GM19239 (cell line): ENCODE measurements at regions not wholly inside any gene's neighbourhood (a gene's known extent, or its start where the extent isn't known, plus 50 kb on each side); places are given as distances from the start of the nearest gene placed in this dataset.
"Not testable (repeated sequence)": the region's sequence is repeated elsewhere in the genome, so short reads cannot be mapped to it uniquely, and the experiment has no call there.

ENCODE experiments used
- DNase-seq: peaks from one replicate; pipeline ENCODE4 v3.0.0; 2011; ENCODE audit warnings: low spot score; ENCODE audit not compliant: insufficient read length
- FAIRE-seq: peaks from 2 replicates; lab custom pipeline; 2011; peaks lifted over from hg19 to GRCh38; lab: Jason Lieb, UNC

DNA sequence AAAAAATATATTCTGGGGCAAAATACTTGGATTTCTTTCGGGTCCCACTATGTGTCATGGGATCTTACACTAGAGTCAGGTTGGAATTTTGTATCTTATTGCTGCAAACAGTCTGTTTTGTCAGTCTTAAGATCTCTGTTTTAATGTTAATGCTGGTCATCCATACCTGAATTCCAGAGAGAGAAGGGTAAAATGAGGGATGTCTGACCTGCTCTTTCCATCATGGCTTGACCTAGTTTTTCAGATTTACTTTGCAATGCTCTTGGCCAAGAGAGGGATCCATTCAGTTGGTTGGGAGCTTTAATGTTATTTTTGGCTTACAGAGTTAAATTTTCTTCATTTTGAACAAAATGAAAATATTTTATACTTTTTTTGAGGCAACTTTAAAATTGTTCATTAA lies 117.2 kb downstream of the CASP12 start:
- no peak for FAIRE-seq
- DNase-seq = no peak

DNA sequence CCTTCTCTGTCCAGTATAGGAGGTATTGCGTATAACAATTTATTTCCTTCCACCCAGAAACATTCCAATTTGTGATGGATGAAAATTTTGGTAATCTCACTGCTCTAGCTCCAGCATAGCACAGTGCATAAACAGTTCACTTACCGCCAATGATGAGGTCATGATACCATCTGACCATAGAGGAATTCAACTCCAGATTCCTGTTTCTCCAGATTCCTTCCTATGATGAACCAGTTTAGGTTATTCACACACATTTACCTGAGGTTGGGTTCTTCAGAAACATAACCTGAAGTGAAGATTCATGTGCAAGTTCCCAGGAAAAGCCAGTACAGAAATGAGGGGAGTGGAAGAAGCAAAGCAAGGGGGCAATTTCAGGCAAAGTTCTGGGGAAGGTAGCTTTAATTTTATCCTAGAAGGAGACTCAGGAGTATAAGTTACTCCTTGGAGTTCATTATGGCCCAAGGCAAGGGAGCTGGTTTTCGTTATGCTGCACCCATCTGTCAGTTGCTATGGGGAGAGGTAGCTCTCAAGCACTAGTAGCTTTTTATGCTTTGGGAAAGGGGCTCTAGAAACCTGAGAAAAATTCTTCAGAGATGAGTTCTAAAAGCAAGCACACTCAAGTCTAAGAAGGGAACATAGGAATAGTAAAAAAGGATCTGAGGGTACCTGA lies 121.6 kb downstream of the CASP12 start:
- DNase-seq (no peak), FAIRE-seq (no peak)

DNA sequence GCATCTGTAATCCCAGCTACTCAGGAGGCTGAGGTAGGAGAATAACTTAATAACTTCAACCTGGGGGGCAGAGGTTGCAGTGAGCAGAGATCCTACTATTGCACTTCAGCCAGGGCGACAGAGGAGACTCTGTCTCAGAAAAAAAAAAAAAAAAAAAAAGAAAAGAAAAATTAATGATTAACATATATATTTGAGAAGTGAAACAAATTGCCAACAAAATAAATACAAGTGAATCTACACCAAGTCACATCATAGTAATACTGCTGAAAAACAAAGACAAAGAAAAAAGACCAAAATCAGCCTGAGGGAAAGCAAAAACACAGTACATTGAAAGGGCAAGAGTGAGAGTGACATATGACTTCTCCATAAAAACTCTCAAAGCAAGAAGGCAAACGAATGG lies 123.7 kb downstream of the CASP12 start:
- no peak for DNase-seq
- FAIRE-seq = peak; percentile 48

DNA sequence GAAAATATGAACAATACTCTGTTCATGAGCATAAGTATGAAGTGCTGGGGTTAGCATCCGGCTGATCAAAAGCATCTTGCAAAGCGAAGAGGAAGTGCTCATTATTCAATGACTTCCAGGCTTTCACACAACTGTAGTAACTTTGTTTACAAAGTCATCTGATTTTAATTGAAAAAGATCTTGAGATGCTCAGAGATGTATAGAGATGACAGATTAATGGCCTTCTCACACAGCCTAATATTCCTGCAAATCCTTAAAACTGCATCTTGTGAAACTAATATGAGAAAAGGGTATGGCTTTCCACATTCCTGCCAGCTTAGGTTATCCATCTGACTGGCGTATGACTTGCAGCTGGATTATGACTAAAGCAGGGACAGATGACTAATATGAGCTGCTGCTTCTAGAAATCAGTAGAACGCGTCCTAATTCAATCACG lies 125.4 kb downstream of the CASP12 start:
- DNase-seq (no peak), FAIRE-seq (no peak)

DNA sequence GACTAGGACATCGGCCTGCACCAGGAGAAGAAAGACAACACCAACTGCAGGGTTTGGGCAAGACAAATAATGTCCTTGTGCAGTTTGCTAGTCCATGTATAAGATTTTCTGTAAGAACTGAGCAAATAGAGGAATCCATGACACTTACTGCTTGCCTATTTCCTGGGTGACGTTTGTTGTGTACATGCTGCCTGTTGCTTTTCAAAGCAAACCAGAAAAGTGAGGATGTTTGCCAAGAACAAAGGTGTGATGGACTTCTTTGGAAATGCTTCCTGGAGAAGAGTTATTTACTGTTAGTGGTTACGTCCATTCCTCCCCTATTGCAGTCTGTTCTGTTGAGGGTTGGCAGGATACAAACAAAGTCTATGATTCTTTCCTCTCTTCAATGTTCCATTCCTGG lies 126.5 kb downstream of the CASP12 start:
- no peak for FAIRE-seq
- no peak for DNase-seq

DNA sequence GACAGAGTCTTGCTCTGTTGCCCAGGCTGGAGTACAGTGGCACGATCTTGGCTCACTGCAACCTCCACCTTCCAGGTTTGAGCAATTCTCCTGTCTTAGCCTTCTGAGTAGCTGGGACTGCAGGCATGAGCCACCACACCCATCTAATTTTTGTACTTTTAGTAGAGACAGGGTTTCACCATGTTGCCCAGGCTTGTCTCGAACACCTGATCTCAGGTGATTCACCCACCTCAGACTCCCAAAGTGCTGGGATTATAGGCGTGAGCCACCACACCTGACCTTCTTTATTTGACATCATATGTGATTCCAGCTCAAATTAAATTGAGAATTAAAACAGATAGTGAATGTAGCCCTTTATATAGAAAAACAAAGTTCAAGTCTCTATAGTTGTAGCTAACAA lies 127.2 kb downstream of the CASP12 start:
- DNase-seq, FAIRE-seq: not testable (repeated sequence)

DNA sequence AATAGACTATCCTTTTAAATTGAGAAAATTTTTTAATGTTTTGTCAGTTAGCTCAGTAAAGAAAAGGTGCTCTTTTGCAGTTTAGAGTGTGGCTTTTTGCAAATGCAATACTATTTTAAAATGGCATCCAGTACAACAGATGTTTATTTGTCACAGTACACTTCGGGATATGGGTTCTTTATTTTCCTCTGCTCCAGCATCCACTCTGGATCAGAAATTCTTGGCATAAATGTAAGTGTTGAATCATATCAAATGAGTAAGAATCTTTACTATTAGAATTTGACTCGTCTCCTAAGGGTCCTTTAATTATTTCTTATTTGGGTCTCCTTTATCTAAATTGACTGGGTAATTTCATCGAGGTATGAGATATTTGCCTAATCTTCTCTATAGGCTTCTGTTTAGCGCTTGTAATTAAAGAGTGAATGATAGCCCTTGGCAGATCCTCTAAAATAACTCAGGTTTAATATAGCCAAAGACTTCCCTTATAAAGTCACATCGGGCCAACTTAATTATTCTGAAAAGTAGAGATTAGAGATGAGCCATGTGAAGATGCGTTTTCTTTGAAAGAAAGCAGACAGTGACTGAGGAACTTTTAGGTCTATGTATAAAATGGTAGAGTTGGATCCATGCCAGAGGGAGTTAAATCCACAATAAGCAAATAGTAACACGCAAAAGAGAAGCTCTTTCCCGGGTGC lies 132.7 kb downstream of the CASP12 start:
- DNase-seq (no peak), FAIRE-seq (no peak)

DNA sequence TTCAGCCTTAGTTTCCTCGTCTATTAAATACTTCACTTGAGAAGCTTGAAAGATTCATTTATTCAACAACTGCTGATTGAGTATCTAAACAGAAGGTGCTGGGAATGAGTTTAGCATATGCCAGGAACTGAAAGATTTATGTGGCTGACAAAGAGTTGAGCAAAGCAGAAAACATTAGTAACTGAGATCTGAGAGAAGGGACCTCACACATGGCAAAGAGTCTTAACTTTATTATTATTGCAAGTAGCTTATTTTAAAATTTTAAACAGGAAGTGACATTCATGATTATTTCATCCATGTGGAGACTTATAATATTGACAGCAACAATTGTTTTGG lies 133.6 kb downstream of the CASP12 start:
- DNase-seq = no peak
- no peak for FAIRE-seq

DNA sequence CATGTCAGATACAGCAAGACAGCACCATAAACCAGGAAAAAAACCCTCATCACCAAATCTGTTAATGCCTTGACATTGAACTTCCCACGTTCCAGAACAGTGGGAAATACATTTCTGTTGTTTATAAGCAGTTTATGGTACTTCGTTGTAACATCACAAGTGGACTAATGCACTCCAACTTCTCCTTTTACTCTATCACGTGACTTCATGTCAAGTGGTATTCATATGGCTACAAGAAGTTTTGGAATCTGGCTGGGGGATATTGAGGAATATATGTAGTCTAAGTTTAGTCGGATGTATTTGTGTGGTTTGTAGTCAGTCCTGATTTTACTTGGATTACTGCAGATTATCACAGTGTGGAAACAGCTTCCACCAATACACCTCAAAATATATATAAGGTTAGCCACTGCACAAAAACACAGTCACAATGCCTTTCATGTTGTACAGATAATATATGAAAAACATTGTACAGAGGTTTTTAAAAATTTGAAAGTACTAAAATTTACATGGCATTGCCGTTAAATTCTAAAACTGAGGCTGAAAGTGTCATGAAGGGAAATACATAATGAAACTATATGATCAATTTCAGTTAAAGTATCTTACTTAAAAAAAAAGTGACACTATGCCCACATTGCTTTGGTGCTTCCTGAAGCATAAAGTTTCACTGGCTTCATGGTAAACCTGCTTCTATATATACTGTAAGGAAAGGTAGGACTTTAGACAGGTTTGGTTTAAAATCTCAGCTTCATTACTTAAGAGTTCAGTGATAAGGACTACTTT lies 134.1 kb downstream of the CASP12 start:
- FAIRE-seq = no peak

DNA sequence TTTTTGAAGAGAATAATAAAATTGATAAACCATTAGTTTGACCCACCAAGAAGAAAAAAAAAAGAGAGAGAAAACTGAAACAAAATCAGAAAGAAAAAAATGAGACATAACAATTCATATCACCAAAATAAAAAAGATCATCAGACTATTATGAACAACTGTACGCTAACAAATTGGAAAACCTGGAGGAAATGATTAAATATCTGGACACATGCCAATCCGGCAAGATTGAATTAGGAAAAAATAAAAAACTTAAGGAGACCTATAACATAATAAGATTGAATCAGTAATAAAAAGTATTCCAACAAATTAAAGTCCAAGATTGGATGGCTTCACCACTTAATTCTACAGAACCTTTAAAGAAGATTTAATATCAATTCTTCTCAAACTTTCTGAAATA lies 136.7 kb downstream of the CASP12 start:
- FAIRE-seq = no peak
- no peak for DNase-seq

More for the DNA sequence above, 134.1 kb downstream of the CASP12 start:
- no peak for DNase-seq

DNA sequence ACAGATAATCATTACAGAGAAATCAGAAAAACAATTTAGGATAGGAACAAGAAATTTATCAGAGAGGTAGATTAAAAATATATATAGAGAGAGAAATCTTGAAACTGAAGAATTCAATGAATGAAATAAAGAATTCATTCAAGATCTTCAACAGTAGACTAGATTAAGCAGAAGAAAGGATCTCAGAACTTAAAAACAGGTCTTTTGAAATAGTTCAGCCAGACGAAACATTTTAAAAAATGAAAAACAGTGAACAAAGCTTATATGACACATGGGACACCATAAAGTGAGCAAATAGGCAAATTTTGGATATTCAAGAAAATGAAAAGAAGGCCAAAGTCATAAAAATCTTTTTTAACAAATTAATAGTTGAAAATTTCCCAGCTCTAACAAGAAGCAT lies 138.8 kb downstream of the CASP12 start:
- no peak for DNase-seq

DNA sequence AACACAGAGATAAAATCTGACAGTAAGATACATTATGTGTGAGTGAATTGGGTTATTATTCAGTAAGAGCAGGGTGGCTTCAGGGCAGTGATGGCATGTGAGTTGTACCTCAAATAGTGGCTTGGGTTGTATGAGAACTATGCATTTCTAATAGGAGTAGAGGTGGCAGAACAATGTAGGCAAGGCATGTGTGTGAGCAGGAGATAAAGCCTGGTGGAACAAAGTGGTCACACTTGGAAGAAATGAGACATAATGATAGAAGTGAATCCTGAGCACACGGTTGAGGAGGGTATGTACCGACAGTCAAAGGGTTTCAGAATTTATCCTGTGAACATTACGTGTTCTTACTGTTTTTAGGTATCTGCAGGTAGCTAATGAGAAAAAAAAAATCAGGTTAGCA lies 159.3 kb downstream of the CASP12 start:
- FAIRE-seq = no peak
- DNase-seq = no peak

More for the DNA sequence above, 138.8 kb downstream of the CASP12 start:
- FAIRE-seq = no peak

DNA sequence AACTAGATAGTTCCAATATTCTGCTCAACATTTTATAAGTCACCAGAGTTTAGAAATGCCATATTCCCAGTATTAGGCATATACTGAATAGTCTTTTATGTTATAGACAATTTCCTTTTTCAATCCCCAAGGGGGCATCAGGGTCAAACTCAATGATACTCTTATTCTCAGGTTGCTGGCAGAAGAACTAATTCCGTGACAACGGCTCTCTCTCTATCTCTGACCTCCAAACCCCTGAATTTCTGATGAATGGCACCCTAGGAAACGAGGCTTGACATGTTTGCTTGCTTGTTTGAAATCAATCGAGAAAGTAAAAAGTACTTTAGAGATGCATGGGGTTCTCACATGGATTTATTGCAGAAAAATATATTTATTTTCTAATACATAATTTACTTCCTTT lies 160.1 kb downstream of the CASP12 start:
- DNase-seq (no peak), FAIRE-seq (no peak)

DNA sequence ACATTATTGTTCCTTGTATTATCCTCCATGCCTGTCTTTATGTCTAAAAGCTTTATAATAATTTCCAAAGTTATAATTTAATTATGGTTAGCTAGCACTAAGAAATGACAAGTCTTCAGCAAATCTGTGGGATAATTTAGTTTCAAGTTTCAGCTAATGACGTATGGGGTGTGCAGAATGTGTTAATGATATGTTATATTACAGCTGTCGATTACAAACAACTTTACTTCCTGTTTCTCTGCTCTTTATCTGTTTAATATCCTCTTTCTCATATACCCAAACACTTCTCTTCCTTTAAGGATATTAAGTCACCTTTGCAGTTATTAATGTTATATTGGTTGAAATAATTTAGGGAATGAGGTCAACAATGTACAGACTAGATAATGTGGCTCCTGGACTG lies 161.8 kb downstream of the CASP12 start:
- FAIRE-seq (no peak), DNase-seq (no peak)

DNA sequence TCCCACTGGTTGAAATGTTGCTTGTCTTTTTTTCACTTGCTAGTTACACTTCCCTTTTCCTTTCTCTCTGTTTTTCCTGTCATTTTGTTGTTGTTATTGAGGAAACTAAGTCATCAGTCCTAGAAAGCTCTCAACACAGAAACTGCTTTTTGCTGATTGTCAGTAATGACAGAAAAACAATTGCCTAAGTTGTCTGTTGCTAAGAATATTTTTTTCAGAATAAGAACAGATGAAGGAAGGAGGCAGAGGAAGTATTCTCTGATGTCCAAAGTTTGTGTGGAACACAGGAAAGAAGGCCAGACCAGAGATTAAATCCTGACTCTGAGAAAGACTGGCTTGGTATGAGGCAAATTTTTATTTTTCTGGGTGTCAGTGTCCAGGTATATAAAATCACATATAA lies 163.3 kb downstream of the CASP12 start:
- DNase-seq (no peak), FAIRE-seq (no peak)

DNA sequence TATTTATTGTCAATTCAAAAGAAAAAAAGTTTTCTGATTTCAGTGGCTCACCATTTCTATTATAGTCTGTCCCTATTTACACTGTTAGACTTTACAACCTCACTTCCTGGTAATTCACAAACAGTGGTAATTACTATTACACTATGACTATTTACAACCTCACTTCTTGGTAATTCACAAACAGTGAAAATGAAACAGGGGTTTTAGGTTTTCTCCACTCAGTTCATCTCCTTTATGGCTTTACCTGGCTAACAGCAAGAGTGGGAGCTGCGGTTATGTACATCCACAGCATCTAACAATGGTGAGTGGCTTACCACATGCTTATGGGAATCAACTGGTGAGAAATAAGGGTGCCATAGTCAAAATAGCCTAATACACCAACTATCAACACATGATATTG lies 166.4 kb downstream of the CASP12 start:
- FAIRE-seq (no peak), DNase-seq (no peak)

DNA sequence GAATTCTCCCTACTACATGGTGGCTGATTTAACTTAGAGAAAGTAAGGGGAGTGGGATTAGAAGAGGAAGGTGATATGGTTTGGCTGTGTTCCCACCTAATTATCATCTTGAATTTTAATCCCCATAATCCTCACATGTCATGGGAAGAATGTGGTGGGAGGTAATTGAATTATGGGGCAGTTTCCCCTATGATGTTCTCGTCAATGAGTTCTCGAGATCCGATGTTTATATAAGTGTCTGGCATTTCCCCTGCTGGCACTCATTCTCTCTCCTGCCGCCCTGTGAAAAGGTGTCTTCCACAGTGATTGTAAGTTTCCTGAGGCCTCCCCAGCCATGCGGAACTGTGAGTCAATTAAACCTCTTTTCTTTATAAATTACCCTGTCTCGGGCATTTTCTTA lies 169.3 kb downstream of the CASP12 start:
- no peak for DNase-seq

DNA sequence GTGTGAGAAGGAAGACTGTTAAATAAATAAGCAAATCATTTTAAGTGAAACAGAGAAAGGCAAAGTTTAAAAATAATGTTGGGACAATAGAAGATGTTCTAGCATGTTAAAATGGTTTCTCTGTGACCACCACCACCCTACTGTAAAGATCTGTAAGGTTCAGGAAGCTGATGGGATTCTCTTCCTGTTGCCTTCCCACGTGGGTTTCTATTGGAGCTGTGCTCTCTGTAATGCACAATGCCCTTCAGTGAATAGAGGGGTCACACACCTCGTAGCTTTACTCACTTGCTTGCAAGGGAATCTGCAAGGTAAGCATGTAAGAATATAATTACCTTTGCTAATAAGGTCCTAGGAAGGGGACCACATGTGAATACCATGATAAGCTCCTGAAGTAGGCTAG lies 170.5 kb downstream of the CASP12 start:
- DNase-seq (no peak), FAIRE-seq (no peak)

More for the DNA sequence above, 169.3 kb downstream of the CASP12 start:
- no peak for FAIRE-seq

DNA sequence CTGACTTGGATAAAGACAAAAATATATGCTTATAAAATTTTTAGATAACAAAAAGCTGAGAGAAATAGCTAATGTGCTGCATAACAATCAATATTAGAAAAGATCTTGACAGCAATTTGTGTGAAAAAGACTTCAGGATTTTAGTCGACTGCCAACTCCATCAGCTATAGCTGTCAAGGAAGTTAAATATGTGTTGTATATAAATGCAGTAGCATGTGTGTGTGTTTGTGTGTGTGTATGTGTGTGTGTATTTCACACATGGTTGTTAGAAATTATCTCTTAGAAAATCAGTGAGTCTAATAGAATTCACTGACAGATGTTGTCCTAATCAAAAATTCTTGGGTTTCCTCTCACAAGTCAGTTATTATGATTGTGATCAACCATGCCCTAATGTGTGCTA lies 171.2 kb downstream of the CASP12 start:
- DNase-seq (no peak), FAIRE-seq (no peak)

DNA sequence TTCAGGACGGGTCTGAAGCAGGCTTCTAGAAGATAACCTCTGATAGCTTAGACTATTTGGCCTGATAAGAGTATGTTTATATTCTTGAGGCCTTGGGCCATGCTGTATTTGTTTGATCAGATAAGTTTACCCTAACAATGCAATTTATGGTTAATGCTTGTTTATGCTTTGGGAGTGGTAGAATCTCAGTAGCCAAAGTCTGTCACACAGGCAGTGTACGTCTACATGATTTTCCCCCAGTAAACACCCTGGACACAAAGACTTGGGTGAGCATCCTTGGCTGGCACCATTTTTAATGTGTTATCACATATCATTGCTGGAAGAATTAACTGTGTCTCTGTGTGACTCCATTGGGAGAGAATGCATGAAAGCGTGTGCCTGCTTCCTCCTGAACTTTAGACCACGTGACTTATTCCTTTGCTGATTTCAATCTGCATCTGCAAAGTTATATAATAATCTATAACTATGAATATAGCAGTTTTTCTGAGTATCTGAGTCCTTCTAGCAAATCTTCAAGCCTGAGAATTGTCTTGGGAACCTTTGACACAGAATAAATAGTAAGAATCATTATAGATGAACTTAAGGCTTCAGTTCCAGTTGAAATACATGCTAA lies 172.4 kb downstream of the CASP12 start:
- DNase-seq = no peak
- no peak for FAIRE-seq

DNA sequence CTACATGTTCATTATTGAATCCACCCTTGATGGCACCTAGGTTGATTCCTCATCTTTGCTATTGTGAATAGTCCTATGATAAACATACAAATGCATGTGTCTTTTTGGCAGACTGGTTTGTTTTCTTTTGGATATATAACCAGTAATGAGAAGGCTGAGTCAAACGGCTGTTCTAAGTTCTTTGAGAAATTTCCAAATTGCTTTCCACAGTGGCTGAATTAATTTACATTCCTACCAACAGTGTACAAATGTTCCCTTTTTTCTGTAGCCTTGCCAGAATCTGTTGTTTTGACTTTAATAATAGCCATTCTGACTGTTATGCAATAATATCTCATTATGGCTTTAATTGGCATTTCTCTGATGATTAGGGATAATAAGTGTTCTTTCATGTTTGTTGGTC lies 184.9 kb downstream of the CASP12 start:
- DNase-seq (no peak), FAIRE-seq (peak; percentile 21)
